Left renal cortex interstitium (tissue), 4 donors: ENCODE measurements at regions not wholly inside any gene's neighbourhood (a gene's known extent, or its start where the extent isn't known, plus 50 kb on each side); places are given as distances from the start of the nearest gene placed in this dataset.

Experiments used
- DNase-seq, 4 donors: peaks; one replicate each; pipeline ENCODE4 v3.0.0-alpha.2; 2013; ENCODE audit warnings: low read depth in 4 of 4, low spot score in 2 of 4, missing footprints in 1 of 4

DNA sequence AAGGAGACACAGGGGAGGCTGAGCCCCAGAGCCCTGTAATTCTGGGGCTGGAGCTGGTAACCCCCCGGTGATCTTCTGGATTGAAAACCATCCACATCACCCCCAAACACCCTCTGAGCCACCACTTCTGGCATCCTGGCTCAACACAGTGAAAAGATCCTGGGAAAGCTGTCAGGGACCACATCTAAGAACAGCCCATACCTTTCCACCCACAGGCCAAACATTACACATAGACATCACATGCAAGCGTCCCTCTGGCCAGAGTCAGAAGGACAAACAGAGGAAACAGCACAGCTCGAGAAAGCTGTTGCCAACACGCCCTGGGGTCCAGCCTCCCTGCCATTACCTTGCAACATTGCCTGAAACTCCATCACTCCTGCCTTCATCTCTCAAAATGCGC is 469.5 kb downstream of the SOX6 start:
- DNase-seq = no peak

DNA sequence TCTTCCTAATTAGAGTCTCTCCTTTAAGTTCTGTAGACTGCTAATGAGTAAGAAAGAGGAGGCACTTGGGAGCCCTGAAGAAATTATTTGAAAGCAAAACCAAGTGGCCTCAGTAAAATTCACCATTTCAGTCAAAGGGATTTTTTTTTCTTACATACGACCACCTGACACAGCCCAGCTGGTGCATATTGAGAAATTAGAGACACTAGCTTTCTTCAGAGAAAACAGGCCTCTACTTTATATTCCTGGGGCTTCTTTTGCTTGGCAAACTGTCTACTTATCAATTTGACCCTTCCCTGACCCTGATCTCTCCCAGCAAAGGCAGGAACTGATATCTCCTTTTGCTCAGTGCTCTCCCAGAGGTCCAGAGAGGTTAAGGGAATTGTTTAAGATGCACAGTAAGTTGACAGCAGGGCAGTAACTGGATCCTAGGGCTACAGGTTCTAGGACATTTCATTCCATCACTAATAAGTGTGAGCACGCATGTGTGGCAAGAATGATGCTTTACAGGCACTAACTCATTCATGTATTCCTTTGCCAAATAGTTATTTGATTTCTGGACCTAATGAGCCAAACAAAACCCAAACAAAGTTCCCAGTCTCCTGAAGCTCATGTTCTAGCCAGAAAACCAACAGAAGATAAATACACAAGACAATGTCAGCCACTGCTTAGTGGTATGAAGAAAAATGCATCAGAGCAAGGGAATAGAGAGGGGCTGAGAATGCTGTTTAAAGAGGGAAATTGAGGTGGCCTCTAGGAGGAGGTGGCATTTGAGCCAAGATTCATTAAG is 467.6 kb downstream of the SOX6 start:
- DNase-seq = no peak

DNA sequence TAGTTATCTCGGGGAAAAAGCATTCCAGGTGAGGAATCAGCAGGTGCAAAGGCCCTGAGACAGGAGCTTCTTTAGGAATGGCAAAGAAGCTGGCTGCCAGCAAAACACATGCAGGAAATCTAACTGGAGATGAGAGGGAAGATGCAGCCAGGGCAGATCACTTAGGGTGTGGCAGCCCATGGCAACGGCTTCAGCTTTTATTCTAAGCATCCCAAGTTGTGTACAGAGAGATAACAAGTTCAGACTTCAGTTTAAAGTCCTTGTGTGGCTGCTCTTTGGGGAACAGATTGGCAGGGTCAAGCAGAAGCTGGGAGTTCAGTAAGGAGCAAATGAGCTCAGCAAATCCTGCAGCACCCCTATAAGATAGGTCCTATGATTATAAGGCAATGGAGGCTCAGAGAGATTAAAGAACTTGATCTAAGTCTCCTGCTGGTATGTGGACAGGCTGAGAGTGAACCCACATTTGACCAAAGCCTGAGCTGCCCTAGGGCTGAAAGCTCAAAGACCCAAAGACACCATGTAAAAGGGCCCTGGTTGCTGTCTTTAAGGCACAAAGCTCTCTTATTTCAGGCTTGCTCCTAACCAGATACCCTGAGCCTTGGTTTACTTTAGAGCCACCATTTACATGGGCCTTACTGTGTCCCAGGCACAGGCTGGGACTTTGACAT is 466.8 kb downstream of the SOX6 start:
- no peak for DNase-seq

DNA sequence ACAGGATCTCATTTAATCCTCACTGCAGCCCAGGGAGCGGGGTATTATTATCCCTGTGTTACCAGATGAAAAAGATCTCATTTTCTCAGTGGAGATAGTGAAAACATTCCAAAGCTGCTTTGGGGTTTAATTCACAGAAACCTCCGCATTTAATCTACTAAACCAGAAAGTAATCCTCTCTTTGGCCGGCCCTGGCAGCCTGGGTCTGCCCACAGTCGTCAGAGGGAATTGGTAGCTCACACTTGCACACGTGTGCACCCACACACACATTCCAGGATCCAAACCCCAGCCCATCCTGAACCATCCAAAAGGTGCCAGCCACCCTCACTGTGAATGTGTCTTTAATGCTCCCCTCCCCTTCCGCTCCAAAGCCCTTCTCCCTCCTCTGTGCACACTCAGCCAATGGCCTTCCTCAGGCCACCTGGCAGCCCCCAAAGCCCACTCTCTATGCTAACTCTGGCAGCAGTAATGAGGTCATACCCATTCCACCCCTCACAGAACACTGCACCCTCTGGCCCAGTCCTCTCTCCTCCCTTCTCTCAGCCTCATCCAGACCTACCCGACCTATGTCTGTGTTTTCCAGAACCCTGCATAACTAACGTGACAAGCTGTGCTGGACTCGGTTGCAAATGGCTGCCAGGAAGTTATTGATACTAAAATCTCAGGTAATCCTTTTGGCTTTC is 466.2 kb downstream of the SOX6 start:
- no peak for DNase-seq

DNA sequence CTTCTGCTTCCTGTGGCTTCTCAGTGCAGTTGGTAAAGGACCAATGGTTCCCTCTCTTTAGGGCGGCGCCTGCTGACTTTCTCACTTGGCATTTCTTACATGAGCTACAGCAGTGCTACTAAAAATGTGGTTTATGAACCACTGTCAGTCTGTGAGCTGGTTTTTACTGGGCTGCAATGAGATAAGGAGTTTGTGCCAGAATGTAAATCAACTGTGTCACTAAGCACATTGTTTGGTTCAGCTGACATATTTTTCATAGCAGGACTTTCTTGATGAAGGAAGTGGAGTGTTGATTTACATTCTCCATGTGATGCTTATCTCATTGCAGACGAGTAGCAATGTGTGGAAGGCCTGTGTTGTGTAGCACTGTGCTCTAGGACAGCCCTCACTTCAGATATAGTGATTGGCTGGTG is 463.3 kb downstream of the SOX6 start:
- DNase-seq = no peak

DNA sequence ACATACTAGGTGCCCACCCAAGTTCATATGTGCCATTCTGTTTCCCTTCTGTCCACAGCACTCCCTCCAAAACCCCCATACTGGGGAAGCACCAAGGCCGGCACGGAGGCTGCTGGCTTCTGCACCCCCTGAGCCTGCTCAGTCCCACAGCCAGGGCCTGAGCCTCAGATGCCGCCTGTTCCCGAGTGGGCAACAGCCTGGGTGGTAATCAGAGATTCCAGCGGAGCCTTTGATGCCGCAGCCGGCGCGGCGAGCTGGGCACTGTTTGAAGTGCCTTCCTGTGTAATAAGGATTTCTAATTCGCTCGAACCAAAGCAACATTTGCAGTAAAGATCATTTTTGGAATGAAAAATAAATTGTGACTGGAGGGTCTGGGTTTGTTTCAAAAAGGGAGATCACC is 460.3 kb downstream of the SOX6 start:
- DNase-seq = no peak

DNA sequence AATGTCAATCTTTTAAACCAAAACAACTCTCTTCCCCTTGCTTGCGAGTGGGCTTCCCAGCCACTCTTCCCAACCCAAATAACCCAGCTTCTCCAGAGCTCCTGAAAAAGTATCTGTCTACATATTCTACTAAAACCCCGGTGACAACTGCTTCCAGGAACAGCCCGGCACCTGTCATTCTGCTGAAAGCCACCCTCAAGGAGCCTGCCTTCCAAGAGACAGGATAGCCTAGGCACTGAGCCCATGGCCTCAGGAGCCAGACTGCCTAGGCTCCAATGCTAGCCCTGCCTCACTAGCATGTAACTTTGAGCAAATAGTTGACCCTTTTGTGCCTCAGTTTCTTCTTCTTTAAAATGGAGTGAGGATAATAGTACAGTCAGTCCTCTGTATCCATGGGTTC is 459.8 kb downstream of the SOX6 start:
- DNase-seq = no peak

DNA sequence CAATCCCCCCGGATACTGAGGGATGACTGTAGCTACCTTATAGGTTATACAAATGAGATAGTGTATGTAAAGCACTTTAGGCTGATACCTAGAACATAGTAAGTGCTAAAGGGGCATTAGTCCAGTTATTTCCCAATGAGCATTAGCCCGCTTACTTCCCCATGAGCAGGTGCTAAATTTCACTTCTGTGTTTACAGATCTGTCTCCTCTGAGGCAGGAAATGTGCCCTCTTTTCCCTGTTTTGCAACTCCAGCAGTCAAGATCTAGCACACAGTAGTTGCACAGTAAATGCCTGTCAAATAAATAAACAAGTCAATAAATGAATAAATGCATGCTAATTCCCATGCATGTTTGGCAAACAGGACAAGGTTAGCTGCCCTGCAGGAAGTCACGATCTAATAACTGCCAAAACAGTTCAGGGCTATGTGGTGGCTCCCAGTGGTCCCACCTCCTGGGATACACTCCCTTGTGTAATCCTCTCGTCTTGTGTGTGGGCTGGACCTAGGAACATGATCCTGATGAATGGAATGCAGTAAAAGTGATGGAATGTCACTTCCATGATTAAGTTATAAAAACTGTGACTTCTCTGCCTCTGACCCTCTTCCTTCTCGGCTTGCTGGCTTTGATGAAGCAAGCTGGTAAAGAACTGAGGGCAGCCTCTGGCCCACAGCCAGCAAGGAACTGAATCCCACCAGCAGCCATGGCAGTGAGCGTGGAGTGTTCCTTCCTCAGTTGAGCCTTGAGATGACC is 459.0 kb downstream of the SOX6 start:
- peak in 1 of 4 donors; percentile 42 for DNase-seq

DNA sequence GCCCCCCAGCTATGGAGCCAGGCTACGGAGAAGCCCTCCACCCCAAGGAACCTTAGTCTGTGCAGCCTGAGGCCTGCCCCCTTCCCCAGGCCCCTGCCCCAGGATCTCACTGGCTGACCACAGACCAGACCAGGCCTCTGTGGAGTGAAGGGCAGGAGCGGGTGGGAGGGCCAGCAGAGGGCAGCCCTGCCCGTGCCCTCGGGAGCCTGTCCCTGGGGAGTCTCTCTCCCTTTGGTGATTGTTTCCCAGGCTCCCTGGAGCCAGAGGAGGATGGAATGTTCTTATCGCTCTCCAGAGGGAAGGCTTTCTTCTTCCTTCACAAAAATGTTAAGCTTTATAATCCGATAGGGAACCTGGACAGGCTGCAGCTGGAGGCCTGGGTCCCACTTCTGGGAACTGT is 455.3 kb downstream of the SOX6 start:
- DNase-seq = no peak

DNA sequence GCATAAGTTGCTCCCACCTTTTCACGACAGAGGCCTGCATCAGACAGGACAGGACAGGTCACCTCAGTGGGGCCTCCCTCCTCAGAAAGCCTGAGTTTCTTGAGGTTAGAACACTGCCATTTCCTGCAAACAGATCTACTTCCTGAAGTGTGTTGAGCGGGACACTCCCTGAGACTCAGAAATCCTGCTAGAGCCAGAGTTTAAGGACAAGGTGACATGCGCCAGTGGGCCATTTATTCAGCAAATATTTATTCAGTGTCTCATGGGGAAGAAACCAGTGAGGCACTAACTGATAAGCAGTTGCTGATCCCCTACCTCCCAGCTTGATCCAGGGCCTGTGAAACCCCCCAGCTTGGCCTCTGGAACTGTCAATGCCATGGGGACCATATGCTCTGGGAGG is 454.6 kb downstream of the SOX6 start:
- DNase-seq = no peak

DNA sequence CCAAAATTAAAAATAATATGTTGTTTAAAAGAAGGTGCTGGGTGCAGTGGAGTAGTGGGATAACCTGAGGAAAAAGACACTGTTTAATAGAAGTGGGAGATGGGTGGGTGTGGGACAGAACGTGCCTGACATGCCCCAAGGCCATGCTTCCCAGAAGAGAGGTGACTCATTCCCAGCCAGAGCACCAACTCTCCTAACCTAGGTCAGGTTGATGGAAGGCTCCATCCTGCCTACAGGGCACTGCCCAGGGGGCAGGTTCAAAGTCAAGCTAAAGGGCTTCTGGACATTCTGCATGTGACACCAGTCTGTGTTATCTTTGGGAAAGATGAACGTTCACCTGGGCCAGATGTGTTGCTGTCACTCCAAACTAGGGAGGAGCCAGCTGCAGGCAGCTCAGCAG is 453.1 kb downstream of the SOX6 start:
- no peak for DNase-seq

DNA sequence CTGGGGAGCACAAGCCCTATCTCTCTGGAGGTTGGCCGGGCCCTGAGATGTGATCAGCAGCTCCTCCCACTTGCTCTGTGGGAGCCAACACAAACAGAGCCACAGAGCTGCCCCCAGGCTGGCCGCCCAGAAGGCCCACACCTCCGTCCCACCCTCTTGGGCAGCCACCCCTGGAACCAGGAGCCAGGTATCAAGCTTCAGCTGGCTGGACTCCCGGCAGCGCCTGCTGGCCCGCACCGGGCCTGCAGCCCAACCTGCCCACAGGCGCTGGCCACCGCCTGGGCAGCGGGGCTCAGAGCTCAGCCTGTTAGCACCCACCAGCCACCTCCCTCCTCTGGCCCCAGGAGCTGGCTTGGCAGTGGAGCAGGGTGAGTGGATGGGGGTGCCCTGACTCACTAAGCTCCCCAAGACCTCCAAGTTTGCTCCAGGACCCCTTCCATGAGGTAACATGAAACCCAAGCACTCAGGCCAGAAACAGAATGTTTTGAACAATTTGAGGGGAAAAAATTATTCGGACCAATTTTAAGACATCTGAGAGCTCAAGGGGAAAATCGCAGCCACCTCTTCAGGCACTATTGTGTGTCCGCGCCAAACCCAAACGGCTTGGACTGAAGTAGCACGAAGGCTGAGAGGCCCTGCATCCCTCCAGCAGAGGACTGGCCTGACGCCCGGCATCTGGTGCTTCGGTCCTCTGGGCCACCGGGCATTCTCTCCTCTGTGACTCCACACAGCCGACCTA is 450.8 kb downstream of the SOX6 start:
- no peak for DNase-seq

DNA sequence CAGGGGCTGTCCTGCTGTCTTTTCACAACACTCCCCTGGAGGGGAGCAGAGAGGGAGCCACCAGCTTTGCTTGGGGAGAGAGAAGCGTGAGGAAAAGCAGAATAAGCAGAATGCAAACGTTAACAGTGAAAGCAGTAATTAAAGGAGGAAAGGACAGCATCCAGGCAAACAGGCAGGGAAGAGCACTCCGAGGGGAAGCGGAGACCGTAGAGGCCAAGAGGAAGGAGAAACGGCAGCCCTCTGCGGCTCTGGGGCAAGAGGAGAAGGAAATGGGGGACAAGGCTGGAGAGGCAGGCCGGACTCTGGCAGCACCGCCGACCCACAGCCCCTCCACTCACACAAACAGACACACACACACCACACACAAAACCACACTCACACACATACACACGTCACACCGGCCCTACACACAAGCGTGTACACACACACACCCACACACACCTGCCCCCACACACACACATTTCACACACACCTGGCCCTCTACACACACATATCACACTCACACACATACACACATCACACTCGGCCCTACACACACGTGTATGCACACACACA is 449.8 kb downstream of the SOX6 start:
- no peak for DNase-seq

DNA sequence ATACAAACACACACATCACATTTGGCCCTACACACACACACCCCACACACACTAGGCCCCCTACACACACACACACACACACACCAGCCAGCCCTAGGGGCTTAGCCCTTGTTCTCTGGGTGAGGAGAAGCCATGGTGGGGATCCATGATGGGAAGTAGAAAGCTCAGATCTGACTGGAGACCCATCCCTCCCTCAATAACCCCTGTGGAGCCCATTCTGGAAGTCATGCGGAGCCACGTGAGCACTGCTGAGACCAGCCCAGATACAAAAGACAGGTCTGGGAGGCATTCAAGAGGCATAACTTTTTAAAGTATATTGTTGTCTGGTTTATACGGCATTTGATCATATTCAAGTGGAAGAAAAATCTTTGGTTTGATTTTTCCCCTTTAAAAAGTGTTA is 448.5 kb downstream of the SOX6 start:
- DNase-seq = no peak

DNA sequence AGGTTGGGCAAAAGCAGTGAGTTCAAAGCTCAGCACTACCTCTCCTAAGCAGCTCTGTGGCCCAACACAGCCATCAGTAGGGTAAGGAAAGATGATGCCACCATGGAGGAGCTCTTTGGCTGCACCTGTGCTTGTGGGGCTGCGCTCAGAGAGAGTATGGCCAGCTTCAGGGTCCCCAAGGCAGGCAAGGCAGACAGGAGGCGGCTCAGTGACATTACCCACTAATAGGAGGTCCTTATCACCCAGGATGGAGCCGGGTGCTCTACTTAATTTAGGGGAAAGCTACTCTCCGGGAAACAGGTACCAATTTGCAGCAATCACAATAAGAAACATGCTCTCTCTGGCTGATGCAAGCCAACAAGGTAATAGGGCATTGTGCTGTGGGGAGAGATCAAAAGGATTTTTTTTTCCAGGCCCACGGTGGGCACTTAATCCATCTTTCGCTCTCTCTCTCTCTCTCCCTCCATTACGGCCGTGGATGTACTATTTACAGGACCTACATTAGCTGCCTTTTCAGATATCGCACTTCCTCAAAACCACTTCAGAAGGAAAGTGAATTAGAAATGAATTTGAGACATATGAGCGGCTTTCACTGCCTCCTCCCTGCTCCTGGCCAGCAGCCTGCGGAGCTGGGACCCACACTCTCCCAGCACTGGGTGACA is 446.3 kb downstream of the SOX6 start:
- no peak for DNase-seq

DNA sequence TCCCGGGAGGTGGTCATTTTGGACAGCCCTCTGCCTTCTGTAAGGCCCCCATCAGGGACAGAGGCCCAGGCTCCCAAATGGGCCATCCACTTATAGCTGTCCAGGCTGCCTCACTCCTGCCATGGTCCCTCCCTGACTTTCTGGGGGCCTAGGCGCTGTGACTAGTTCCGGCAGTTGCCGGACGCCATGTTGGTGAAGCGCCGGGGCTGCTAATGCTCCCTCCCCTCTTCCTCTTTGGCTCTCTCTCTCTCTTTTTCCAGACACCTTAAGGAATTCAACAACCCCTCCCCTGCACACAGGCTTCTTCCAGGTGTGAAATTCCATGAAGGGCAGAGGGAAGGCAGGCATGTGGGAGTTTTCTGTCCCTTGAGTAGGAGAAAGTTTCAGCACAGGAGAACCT is 445.6 kb downstream of the SOX6 start:
- DNase-seq = no peak

DNA sequence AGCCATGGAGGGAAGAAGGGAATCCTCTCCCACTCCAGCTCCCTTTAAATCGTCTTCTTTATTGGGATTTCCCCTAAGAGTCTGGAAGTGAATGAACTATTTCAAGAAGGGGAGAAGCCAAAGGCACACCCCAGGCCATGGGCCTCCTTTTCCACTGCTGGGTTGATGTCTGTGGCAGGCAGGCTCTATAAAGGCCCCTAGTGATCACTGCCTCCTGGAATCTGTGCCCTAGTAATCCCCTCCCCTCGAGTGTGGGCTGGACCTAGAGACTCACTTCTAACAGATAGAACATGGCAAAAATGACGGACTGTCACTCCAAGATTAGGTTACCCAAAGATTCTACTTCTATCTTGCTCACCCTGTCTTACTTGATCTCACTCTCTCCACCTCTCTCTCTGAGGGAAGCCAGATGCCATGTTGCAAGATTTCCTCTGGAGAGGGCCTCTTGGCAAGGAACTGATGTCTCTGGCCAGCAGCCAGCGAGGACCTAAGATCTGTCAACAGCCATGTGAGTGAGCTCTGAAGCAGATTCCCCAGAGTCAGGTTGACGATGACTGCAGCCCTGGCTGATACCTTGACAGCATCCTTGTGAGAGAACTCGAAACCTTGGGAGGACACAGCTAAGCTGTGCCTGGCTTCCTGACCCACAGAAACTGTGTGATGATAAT is 444.8 kb downstream of the SOX6 start:
- no peak for DNase-seq

DNA sequence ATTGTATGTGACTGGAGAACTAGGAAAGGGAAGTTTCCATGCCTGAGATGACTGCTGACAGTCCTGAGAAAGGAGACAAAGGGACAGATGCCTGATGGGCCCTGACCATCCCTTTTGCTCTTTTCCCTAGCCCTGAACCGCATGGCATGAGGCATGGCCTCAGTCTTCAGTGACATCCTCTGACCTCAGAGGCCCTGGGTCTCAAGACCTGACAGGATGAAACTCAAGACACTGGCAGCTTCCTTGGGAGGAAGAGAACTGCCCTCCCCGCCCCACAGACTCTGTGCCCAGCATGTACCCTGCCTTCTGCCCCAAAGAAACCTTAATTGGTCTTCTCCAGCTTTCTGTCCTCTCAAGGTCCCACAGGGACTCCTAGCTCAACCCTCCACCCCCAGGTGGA is 444.1 kb downstream of the SOX6 start:
- no peak for DNase-seq

DNA sequence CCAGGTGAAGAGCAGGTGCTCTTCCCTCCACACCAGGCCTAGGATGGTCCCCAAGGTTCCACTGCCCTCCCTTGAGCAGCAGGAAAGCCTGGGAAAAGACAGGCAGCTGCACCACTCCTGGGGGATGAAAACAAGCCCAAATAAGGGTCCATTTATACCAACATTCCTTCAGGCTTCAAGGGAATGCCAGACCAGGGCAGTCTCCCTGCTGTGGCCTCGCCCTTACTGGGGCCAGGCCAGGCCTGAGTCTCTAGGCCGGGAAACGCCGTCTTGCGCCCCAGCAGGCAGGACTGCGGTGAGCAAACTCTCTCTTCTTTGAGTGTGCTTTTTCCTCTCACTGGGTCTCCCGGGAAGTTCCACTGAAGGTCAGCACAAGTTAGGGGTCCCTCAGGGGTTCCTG is 443.5 kb downstream of the SOX6 start:
- DNase-seq = no peak
